Cardiac septum (tissue), 1 donor: ENCODE measurements at regions not wholly inside any gene's neighbourhood (a gene's known extent, or its start where the extent isn't known, plus 50 kb on each side); places are given as distances from the start of the nearest gene placed in this dataset.

Experiments used
- DNase-seq: peaks from one replicate; pipeline ENCODE4 v3.0.0-alpha.2; 2020; ENCODE audit warnings: low spot score
- intact Hi-C: fragments of 100-400 bp; cut with DNase I; formaldehyde crosslinking; loops from one replicate; pipeline ENCODE4 v1.14.0; 2022
- donor health status: DM: no; HTN: no; CAD: no.

- DNase-seq, result no peak
- intact Hi-C loops, result no loop called here
Observed at GRCh38 chr6:24987446-24988115, 51.8 kb upstream of the RIPOR2 start.

- DNase-seq, result no peak
- intact Hi-C loops, result no loop called here
Observed at GRCh38 chr6:24988562-24988961, 52.8 kb upstream of the RIPOR2 start.

DNA sequence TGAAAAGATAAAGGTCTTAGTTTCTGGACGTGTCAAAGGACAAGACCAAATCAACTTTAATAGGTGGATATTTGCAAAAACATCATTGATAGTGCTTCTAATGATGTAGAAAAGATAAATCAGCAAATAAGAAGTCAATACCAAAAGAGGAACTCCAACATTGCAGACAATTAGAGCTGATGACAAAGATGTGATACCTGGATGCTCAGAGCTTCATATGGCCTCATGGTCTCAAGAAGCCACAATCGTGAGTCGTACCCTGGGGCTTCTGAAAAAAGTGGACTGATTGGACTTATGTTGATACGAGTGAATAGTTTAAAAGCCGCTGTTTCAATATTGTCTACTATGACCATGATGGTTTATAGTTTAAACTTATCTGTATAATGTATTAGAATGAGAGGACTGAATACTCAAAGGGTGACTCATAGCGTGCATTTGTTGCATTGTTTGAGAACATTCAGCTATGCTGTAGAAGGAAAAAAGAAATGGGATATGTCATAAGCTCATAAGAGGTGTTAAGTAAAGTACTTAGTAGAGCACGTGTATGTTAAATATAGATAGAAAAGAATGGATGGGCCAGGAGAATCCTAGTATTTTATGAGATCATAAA lies 54.6 kb upstream of the RIPOR2 start:
- intact Hi-C loops, result no loop called here
- DNase-seq, result no peak

DNA sequence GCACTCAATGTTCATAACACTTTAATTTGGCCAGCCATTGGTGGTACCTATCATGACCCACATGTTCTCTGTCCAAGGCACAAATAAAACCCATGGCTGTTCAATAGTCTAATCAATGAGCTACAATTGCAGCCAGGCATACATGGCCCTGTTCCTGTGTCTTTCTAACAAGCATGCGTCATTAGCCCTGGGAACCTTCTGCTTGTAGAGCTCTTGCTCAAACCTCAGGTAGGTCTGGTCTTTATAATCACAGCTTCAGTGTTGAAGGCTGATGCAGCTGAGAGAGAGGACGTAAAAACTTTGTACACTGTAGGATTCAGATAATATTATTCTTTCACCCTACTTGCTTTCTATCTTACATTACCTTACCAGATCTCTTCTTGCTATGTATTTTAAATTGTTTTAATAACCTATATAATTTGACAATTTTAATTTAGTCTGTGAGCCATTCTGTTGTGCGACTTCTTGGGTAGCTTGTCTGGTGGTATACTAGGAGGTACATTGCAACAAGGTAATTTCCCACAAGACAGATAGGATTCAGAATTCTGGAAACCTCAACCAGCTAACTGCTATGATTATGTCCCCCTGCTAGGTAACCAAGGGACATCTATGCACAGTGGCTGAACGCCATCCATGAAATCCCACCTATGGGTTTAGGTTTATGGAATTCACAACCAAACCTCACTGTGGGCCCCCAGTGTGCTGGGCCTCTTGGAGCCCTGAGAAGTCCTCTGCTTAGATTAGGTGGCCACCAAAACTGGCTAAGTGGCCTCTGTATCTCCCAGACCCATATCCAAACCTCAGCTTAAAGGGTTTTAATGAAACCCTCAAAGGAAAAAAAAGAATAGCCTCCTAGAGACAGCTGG lies 55.4 kb upstream of the RIPOR2 start:
- intact Hi-C loops, result no loop called here
- DNase-seq, result no peak

DNA sequence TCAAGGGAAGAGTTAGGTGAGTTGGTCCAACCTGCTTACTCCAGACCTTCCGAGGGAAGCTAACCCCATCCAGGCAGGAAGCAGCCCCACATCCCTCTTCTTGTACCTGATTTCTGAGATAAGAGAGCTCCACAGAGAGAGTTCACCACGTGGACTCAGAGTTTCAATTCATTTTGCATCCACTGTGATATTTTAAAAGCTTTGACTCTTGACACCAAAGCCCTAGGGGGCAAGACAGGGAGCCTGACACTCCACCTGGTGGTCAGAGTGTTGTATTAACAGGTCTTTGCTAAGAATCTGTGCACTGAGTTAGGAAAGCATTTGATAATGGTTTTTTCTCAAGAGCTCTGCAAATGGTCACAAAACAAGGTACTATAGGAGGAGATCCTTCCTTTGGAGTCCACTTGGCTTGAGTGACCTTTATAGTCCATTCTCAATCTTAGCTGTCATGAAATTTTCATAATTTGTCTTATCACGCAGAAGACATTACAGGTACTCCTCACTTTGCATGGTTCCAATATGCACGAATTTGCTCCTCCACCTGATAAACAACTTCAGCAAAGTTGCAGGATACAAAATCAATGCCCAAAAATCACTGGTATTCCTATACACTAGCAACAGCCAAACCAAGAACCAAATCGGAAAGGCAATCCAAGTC lies 56.2 kb upstream of the RIPOR2 start:
- DNase-seq, result no peak
- intact Hi-C loops, result loop anchor here (2.0 kb wide), 1 partner anchor 135 kb away; no protein-coding TSS in a partner anchor

- intact Hi-C loops, result loop anchor here (5.0 kb wide), 1 partner anchor 72 kb away; no protein-coding TSS in a partner anchor
Observed at GRCh38 chr6:24994812-24995211, 59.1 kb upstream of the RIPOR2 start.

GRCh38 chr6:24995270-24995669 lies 59.5 kb upstream of the RIPOR2 start:
- intact Hi-C loops, result loop anchor here (5.0 kb wide), 1 partner anchor 72 kb away; no protein-coding TSS in a partner anchor
- no peak for DNase-seq

More at GRCh38 chr6:24994812-24995211, 59.1 kb upstream of the RIPOR2 start:
- no peak for DNase-seq

DNA sequence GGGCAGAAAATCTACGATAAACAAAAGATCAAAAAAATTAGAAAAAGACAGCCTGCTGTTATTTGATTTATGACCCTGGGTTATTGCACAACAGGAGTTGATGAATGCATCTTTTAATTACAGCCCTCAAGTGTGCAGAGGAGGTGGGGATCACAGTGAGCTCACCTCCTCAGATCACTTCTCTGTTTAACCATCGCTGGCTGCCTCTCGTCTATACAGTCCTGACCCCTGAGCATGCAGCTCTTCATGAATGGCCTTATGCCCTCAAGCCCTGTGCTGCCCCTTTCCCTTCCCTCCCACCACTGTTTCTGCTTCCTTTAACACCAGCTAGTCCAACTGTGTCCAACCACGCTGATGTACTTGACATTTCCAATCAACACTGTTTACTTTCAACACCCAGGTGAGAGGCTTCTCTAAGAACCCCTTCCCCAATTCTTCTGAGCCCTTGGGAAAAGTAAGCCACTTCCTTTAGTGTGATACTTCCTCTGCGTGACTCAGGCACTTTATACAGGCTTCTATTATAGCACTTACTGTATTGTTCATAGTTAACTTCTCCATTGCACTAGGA lies 60.6 kb upstream of the RIPOR2 start:
- intact Hi-C loops, result loop anchor here (5.0 kb wide), 1 partner anchor 71 kb away; no protein-coding TSS in a partner anchor
- no peak for DNase-seq

DNA sequence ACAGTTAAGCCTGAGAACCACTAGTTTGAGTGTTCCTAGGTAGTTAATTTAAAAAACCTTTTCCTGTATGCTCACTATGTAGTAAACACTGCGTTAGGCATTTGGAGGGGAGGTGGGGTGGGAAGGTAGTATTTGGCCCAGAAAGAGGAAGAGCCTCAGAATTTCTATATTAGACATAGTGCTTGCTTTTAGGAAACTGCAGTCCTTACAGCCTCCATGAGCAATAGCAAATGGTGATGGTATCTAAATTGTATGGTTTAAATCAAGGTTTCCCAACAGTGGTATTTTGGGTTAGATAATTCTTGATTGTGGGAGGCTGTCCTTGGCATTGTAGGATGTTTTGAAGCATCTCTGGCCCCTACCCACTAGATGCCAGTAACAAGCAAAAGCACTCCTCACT lies 61.5 kb upstream of the RIPOR2 start:
- no peak for DNase-seq
- intact Hi-C loops, result loop anchor here (5.0 kb wide), 1 partner anchor 70 kb away; no protein-coding TSS in a partner anchor

DNA sequence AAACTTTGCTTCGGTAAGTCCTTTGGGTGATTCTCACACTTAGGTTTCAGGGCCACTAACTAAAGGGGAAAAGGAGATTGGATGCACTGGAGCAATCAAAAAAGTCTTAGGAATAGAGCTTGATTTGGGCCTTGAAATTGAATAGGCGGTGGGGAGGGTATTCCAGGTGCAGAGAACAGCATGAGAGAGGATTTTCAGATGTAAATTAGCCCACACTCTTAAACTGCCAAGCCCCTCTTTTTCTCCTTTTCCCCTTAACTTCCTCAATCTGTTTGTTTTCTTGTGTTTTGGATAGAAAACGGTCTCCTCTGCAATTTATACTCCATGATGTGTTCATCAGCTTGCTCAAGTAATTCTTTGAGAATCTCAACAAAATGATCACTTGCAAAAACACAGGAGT lies 62.1 kb upstream of the RIPOR2 start:
- intact Hi-C loops, result loop anchor here (5.0 kb wide), 1 partner anchor 69 kb away; no protein-coding TSS in a partner anchor
- no peak for DNase-seq

DNA sequence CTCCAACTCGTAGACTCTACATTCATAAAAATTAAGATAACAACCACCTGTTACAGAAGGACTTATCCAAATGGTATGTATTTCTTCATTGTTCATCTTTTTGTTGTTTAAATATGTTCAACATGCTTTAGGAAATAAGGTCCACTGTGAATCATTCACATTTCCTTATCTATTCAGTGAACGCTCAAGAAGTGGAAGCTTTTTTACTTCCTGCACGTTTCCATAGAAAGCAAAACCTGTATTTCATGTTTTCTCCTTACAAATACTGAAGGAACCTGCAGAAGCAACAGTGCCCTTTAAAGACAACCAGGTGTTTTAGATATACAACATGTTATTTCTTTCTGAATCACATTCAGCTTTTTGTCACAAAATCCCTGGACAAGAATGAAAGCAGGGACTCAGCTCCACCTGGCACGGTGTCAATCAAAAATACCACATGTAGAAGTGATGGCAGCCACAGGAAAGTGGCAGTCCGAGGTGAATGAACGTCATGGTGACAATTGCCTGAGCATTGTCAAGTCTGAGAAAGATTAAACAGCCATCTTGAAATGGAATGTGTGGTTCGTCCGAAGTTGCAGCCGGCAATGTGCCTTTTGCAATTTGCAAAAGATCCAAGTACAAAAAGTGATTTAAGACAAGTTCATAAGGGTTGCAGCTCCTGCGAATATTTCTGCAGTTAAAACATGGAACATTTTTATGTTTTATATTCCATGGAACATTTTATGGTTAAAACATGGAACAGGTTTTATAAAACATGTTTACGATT lies 66.7 kb upstream of the RIPOR2 start:
- intact Hi-C loops, result no loop called here
- no peak for DNase-seq

- DNase-seq, result no peak
- intact Hi-C loops, result no loop called here
Observed at GRCh38 chr6:25004357-25004756, 68.6 kb upstream of the RIPOR2 start.

DNA sequence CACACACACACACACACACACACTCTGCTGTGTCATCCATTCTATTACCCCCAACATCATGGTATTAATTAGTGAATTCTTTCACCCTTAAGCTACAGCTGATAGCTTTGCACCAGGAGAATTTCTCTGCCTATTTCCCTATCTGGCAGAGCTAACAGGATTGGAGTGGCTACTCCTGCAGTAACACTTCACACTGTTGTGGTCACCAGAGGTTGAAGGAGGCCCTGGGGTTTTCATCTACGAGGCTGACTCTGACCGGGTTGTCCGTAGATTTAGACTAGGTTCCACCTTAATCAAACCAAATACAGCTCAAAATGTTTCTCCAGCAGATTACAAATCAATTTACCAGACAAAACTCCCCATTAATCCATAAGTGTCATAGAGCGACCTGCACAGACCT lies 69.2 kb upstream of the RIPOR2 start:
- no peak for DNase-seq
- intact Hi-C loops, result no loop called here

- intact Hi-C loops, result no loop called here
- DNase-seq, result no peak
Observed at GRCh38 chr6:25006075-25006474, 70.3 kb upstream of the RIPOR2 start.

DNA sequence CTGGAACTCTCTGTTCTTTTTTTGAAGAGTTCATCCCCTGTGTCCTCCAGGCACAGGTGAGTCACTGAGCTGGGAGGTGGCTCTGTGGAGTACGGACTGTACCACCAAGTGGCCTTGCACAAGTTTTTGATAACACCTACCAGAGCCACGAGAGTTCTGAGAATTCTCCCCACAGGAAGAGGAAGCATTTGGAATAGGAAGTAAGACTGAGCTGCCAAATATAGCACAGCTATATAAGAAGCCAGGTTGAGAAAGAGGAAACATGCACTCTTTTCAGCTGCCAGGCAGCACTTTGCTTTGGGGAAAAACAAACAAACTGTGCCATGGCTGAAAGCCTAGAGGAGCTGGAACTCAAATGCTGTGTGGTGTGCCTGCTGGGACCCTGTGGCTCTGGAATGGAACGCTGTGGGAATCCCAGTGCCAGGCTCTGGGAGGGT lies 70.8 kb upstream of the RIPOR2 start:
- intact Hi-C loops, result no loop called here
- DNase-seq, result peak; percentile 81

DNA sequence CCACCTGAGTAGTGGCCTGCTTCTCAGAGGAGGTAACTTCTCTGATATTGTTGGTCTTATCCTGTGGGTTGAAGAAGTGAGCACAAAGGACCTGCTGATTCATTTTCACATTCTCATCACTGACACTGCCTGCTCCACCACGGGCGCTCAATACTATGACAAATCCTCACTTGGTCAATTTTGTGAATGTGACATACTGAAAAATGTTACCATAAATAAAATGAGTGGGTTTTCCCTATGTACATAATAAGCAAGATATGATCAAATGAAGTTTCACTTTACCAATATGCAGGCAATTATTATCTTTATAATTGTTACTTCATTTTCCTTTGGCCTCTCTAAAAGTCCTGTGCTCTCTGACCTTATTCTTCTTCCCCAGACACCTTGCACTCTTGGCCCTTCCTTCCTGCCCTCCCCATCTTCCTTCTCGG lies 71.5 kb upstream of the RIPOR2 start:
- no peak for DNase-seq
- intact Hi-C loops, result no loop called here

DNA sequence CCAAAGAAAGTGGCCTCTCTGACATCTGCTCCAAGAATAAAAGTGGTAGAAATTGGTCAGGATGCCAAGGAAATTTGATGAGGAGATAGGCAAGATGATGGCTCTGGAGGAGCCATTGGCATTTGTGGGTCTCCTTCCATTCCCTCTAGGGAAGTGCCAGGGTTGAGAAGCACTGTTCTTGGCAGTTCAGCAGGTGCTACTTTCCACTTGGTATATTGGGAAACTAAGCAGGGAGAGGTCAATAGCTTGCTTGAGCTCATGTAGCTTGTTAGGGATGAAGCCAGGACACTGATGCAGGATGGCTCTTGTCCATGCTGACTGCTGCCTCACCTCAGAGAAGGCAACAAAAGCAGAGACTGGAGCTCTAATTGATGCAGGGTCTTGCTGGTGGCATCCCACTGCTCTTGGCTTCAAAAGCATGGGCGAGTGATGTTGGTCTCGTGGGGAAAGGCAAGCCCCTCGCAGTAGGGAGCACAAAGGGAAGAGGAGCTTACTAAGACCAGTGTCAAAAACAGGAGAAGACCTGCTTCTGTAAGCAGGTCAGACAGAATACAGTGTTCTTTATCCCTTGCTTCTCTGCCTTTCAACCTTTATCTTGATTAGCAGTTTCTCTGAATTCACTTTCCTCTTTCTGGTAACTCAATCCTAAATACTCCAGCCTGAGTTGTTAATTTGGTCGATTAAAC lies 73.1 kb upstream of the RIPOR2 start:
- DNase-seq, result no peak
- intact Hi-C loops, result no loop called here

- no peak for DNase-seq
- intact Hi-C loops, result no loop called here
Observed at GRCh38 chr6:25009393-25009710, 73.6 kb upstream of the RIPOR2 start.
